ENCODE measurements at regions not wholly inside any gene's neighbourhood (a gene's known extent, or its start where the extent isn't known, plus 50 kb on each side); places are given as distances from the start of the nearest gene placed in this dataset.

DNA sequence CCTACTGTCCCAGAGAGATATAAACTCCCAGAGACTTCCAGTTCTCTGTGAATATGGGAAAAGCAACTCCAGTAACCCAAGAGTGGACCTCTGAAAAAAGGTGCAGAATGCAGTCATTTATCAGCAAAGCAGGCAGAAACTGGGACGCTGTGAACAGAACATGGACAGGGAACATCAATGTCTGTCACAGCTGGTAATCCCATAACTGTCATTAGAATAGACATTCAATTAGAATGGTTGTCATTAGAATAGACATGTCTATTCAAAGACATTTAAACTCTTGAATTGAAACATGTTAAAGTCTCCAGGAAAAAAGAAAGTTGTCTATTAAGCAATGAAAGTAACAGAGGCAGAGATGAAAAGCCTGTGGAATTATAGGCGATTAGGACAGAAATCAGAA, 302.1 kb downstream of the BTBD3 start:
- TF ChIP-seq, protein P1, sequence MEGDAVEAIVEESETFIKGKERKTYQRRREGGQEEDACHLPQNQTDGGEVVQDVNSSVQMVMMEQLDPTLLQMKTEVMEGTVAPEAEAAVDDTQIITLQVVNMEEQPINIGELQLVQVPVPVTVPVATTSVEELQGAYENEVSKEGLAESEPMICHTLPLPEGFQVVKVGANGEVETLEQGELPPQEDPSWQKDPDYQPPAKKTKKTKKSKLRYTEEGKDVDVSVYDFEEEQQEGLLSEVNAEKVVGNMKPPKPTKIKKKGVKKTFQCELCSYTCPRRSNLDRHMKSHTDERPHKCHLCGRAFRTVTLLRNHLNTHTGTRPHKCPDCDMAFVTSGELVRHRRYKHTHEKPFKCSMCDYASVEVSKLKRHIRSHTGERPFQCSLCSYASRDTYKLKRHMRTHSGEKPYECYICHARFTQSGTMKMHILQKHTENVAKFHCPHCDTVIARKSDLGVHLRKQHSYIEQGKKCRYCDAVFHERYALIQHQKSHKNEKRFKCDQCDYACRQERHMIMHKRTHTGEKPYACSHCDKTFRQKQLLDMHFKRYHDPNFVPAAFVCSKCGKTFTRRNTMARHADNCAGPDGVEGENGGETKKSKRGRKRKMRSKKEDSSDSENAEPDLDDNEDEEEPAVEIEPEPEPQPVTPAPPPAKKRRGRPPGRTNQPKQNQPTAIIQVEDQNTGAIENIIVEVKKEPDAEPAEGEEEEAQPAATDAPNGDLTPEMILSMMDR (IDR thresholded peaks at IDR 0.05), result no peak
- TF ChIP-seq EZH2 (IDR thresholded peaks at IDR 0.05), result no peak
- TF ChIP-seq EZH2phosphoT487 (IDR thresholded peaks at IDR 0.05), result no peak
